ENCODE measurements at regions not wholly inside any gene's neighbourhood (a gene's known extent, or its start where the extent isn't known, plus 50 kb on each side); places are given as distances from the start of the nearest gene placed in this dataset.

DNA sequence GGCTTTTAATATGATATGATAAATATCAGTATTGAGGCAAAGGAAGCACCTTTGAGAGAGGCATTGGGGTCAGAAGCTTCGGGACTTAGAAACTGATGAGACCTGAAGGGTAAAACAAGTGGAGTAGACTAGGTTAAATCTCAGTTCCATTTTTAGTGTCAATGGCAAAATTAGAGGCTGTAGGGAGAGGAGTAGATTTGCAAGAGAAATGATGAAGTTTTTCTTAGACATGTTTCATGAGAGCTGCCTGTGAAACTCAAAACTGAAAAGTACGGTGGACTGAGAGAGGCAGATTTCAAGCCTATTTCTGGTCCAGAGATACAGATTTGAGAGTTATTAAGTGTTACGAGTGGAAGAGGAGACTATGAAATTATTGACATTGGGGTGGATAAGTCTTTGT is 278.5 kb downstream of the TAF11L14 start:
- TF ChIP-seq, protein P1, sequence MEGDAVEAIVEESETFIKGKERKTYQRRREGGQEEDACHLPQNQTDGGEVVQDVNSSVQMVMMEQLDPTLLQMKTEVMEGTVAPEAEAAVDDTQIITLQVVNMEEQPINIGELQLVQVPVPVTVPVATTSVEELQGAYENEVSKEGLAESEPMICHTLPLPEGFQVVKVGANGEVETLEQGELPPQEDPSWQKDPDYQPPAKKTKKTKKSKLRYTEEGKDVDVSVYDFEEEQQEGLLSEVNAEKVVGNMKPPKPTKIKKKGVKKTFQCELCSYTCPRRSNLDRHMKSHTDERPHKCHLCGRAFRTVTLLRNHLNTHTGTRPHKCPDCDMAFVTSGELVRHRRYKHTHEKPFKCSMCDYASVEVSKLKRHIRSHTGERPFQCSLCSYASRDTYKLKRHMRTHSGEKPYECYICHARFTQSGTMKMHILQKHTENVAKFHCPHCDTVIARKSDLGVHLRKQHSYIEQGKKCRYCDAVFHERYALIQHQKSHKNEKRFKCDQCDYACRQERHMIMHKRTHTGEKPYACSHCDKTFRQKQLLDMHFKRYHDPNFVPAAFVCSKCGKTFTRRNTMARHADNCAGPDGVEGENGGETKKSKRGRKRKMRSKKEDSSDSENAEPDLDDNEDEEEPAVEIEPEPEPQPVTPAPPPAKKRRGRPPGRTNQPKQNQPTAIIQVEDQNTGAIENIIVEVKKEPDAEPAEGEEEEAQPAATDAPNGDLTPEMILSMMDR (IDR thresholded peaks at IDR 0.05), result no peak
- TF ChIP-seq POLR2A (IDR thresholded peaks at IDR 0.05), result no peak

Measured in vagina (tissue), 2 donors.